ENCODE measurements at regions not wholly inside any gene's neighbourhood (a gene's known extent, or its start where the extent isn't known, plus 50 kb on each side); places are given as distances from the start of the nearest gene placed in this dataset.

DNA sequence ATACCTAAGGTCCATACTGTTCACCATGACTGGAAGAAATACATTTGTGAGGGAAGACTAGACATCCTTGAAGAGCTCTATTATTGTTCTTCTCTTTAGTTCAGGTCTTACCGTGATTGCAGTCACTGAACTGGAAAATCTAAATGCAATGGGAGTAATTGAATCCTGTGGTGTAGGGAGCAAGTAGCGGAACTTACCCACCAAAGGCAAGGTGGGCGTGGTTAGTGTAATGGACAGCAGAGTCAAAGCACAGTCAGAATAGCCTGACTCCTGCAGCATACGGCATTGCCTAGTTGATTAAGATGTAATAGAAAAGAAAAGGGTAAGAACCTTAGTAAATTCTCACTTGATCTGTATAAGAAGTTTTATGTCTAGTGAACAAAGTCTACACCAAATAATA is 679.7 kb upstream of the EPHA7 start:
- DNase-seq (ENCODE audit: insufficient read length, low spot score) = no peak
- TF ChIP-seq, protein P1, sequence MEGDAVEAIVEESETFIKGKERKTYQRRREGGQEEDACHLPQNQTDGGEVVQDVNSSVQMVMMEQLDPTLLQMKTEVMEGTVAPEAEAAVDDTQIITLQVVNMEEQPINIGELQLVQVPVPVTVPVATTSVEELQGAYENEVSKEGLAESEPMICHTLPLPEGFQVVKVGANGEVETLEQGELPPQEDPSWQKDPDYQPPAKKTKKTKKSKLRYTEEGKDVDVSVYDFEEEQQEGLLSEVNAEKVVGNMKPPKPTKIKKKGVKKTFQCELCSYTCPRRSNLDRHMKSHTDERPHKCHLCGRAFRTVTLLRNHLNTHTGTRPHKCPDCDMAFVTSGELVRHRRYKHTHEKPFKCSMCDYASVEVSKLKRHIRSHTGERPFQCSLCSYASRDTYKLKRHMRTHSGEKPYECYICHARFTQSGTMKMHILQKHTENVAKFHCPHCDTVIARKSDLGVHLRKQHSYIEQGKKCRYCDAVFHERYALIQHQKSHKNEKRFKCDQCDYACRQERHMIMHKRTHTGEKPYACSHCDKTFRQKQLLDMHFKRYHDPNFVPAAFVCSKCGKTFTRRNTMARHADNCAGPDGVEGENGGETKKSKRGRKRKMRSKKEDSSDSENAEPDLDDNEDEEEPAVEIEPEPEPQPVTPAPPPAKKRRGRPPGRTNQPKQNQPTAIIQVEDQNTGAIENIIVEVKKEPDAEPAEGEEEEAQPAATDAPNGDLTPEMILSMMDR (IDR thresholded peaks at IDR 0.05; ENCODE audit: insufficient read depth, missing control alignments) = no peak
- no peak for FAIRE-seq

DNA sequence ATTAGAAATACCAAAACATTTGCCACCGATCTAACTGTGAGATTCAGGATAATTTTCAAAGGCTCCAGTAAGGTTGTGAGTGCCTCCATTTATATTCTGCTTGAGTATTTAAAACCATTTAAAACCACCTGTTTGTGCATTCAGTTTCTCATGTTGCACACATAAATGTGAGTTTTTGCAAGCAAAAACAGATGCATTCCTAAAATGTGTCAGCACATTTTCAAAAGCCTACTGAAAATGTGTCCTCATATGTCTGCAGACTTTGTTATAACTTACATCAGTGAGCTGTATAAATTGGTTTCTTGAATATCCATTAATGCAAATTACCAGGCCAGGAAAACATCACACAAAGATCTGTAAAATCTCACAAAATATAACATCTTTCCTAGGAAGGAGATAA is 676.6 kb upstream of the EPHA7 start:
- TF ChIP-seq, protein P1 (IDR thresholded peaks at IDR 0.05; ENCODE audit: insufficient read depth, missing control alignments) = no peak
- DNase-seq (ENCODE audit: insufficient read length, low spot score) (no peak), FAIRE-seq (no peak)

DNA sequence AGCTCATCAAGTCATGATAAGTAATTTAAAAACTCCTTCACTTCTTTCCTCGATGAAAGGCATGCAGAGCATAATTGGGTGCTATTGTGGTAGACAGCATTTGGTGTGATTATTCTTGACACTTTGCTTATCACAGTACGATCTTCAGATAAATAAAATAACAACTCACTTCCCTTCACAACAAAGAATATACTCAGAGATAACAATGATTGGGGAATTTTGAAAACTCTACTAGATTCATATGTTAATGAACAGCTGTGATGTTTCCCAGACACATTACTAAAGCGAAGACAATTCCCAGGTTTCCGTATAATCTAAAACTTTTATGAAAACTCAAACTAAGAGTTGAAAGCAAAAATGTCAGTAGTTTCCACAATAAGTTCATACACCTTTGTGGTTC is 670.6 kb upstream of the EPHA7 start:
- DNase-seq (ENCODE audit: insufficient read length, low spot score) = no peak
- FAIRE-seq = no peak
- TF ChIP-seq, protein P1 (IDR thresholded peaks at IDR 0.05; ENCODE audit: insufficient read depth, missing control alignments) = no peak

DNA sequence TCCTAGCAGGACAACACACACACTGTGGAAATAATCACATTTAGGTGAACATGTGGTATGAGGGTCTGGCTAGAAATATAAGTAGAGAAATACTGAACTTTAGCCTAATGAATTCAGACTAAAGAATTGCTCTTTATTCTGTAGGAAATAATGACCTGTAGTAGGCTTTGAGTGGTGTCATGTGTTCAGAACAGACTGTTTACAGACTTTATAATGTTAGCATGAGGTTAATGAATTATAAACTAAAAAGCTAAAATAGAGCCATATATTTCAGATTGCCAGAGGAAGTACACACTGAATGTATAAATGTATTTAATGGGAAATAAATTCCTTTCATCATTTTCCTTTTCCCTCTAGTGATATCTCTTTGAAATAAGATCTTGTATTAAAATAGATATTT is 669.5 kb upstream of the EPHA7 start:
- TF ChIP-seq, protein P1 (IDR thresholded peaks at IDR 0.05; ENCODE audit: insufficient read depth, missing control alignments) = no peak
- FAIRE-seq = no peak

DNA sequence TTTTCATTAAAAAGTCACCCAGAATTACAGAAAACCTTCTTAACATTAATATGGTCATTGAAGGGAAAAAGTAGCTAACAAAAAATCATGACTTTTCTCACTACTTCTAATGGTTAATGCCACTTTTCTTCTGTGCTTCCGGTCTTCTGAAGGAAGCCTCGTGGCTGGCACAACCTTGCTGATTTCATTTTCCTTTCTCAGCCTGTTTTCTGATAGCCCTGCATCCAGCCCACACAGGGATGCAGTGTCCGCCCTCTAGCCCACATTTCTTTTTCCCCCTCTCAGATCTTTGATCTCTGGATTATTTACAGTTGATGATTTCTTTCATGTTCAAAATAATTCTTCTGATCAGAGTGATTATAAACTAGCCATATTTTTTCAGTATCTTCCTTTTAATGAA is 655.4 kb upstream of the EPHA7 start:
- DNase-seq (ENCODE audit: insufficient read length, low spot score) (no peak), FAIRE-seq (no peak)
- TF ChIP-seq, protein P1 (IDR thresholded peaks at IDR 0.05; ENCODE audit: insufficient read depth, missing control alignments) = no peak

More for the DNA sequence above, 669.5 kb upstream of the EPHA7 start:
- DNase-seq (ENCODE audit: insufficient read length, low spot score) = no peak

DNA sequence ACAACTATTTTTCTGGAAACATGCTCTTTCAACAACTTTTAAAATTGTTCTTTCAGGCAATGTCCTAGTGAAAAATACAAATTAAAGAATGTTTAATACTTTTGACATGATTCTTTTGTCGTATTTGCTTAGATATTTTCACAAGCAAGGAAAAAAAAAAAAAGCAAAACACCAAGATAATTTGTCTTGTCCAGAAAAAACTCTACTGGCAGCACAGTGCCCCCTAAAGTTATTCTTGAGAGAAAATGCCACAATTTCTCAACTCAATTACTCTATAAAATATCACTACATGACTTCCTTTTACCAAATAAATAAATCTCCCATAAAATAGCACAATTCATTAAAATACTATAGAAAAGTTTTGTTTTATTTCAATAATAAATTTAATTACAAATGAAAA is 652.5 kb upstream of the EPHA7 start:
- FAIRE-seq (peak; percentile 16), DNase-seq (ENCODE audit: insufficient read length, low spot score) (no peak)
- TF ChIP-seq, protein P1 (IDR thresholded peaks at IDR 0.05; ENCODE audit: insufficient read depth, missing control alignments) = peak; percentile 45

DNA sequence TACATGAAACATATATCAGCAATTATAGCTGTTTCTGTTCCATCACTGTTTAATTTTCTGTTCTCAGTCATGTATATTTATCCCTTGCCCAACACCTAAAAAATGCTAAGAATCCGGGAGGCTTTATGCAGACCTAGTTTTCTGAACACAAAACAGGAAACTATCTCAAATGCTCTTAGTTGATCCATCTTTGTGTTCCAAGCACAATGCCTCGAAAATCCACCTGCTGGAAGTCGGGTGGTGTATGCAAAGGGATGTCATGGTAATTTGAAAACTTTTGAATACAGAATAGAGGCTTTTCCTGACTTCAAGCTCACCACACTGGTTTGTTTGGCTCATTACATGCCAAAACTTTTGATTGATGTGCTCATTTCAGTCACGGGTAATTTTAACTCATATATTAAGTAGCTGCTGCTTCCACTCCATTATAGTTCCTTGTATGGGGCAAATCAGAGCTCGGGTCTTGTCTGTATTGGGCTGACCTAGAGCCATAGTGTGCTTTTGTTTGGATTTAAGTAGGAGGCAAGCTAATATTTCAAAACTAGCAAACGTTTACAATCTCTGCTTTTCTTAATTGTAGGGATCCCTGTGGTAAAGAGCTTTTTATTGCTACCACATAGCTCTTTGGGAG is 646.5 kb upstream of the EPHA7 start:
- DNase-seq (ENCODE audit: insufficient read length, low spot score) = no peak
- no peak for FAIRE-seq
- TF ChIP-seq, protein P1 (IDR thresholded peaks at IDR 0.05; ENCODE audit: insufficient read depth, missing control alignments) = no peak

Data from D721Med (cell line).